Activated effector memory CD4-positive, alpha-beta T cell treated with Interleukin-2 at 50 U/mL for 16 hours (primary cell): ENCODE measurements at regions not wholly inside any gene's neighbourhood (a gene's known extent, or its start where the extent isn't known, plus 50 kb on each side); places are given as distances from the start of the nearest gene placed in this dataset.

Source experiments
- DNase-seq: peaks from one replicate; pipeline ENCODE4 v3.0.0-alpha.2; 2020

DNA sequence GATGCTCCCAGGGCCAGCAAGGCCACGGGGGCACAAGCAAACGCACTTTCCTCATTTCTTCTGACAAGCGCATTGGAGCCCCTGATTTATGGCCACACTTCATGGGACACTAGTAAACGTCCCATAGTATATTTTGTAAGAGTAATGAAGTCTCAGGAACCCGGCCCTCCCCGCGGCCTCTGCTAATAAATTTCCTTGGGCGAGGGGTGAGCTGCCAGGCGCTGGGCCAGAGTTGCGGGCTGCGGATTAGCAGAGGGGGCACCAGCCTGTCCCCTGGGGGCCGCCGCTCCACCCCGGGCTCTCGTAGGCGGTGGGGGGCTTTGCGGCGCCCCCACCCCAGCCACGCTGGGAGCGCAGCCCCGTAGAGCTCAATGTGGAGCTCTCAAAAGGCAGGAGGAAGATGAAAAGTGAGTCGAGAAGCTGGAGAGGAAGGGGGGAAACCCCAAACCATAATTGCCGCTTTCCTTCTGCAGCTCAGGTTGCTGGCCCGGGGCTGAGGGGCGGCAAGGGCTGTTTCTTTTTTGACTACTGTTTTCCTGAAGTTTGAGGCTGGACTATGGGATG lies 173.6 kb downstream of the CDC5L start:
- DNase-seq, result no peak

DNA sequence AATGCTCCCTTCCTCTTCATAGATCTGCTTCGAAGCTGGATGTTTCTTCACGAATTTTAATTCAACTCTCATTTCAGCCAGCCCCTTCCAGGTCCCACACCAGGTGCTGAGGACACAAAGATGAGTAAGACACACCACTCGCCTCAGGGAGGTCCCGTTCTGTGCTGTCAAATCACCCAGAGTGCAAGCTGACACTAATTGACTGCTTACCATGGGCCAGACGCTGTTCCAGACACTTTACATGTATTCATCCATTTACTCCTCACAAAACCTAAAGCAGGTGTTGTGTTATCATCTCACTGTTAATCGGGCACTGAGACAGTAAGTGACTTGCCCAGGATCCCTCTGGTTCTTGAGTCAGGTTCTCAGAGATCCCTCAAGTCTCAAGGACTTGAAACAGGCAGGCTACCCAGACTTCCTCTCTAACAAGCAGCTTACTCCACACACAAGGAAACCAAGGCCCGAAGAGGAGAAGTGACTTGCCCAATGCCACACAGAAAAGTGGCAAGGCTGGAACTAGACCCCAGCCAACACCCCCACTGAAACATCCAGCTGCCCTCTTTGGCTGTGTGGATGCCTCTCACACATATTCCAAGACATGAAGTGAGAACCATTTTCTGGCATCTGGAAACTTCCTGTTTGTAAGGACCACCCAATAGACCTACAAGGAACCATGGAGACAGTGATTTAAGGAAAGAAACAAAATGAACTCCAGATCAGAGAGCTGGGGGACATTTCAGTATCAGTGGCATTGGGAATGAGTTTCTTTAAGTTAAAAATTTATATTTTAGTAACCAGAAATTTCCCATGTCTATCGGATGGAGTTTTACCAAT lies 174.5 kb downstream of the CDC5L start:
- no peak for DNase-seq

DNA sequence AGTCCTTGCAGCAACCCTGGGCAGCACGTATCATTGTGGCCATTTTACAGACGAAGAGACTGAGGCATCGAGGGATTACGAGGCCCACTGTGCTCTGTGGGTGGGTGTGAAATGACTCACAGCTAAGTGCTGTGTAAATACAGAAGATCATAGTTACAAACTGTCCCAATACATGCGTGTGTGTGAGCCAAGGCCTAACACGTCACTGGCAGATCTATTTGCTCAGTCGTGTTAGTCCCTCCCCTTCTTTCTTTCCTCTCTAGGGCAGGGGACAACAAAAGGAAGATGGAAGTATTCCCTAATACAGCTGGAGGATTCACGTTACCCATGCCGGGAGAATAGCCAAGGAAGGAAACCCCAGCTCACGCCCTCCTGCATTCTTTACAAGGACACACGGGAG lies 175.9 kb downstream of the CDC5L start:
- DNase-seq, result no peak

DNA sequence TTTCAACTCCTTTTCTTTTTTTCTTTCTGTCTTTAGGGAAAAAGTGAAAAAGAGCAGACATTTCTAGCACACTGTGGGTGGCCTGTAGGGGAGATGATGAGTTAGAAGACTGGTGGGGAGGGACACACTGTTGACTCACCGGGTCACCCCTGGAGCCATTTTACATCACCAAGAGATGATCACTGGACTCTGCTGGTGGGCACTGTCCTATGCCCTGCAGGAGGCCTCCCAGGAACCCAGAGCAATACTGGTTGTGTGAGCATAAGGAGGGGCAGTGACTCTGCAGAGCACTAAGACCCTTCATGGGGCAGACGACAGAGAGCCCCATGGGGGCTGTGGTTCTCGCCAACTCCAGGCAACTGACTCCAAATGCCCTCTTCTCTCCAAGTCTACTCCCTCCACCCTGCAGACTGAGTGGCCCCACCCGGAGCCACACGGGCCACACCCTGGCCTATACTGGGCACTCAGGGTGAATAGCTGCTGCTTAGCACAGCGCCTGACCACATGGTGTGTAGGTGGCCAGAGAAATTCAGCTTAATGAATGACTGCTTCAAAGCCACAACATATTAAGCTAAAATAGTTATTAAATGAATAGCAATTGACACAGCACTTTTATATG lies 177.5 kb downstream of the CDC5L start:
- no peak for DNase-seq

DNA sequence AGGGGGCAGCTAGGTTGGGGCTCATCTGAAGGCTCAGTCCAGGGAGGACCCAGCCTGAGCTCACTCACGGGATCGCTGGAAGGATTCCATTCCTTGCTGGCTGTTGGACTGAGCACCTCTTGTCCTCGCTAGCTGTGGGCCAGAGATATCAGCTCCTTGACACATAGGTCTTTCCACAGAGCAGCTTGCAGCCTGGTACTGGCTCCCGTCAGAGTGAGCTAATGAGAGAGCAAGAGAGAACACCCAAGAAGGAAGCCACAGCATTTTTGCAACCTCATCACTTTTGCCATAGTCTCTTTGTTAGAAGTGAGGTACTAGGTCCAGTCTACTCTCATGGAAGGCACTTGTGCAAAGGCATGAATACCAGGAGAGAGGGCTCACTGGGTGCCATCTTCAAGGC lies 179.9 kb downstream of the CDC5L start:
- DNase-seq, result no peak

DNA sequence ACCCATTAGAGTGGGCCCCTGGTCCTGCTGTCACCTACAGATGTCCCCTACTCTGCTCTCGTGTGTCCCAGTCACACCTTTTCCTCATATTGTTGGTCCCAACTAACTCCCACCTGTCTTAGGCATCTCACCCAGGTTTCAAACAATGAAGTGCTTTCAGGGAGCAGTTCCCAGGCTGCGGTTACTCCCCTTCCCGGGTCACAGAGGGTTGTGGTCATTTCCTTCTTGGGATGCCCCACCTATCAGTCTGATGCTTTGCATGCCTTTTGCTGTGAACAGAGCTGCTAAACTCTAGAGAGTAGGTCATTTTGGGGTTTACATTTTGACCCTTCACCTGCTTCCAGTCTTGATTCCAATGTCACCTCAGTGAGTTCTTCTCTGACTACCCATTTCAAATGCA lies 181.6 kb downstream of the CDC5L start:
- no peak for DNase-seq

DNA sequence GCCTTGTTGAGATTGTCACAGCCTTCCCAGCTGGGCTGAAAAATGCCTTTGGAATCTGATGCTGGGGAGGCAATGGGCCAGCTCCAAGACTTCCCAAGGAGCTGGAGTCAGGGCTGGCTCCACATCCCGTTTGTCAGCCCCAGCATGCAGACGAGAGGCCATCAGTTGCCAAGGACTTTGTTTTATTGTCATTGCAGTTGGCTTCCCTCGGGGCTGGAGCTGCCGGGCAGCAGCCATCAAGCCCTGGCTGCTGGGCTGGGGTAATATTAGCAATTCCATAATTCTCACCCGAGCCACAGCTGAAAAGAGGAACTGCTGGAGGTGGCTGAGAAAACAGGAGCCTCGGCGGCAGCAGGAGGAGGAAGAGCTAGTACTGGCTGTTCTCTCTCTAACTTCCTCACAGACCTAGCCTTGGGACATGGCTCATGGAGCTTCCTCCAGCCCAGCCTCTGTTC lies 182.5 kb downstream of the CDC5L start:
- no peak for DNase-seq

DNA sequence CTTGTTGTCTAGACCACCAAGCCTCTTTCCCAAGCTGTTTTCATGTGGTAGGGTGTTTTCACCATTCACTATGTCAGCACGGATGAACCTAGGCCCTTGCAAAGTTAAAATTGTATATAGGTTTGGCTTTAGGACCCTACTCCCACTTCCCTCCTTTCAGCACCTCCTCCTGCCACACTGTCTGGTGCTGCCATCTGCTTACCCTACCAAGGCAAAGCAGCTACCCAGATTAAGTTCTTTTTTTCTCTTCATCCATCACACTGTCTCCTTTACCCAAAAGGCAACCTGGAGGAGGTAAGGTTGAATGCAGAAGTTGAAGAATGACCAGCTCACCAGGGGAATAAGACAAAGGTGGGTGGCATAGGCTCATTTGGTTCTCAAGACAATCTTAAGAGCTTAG lies 184.0 kb downstream of the CDC5L start:
- no peak for DNase-seq

DNA sequence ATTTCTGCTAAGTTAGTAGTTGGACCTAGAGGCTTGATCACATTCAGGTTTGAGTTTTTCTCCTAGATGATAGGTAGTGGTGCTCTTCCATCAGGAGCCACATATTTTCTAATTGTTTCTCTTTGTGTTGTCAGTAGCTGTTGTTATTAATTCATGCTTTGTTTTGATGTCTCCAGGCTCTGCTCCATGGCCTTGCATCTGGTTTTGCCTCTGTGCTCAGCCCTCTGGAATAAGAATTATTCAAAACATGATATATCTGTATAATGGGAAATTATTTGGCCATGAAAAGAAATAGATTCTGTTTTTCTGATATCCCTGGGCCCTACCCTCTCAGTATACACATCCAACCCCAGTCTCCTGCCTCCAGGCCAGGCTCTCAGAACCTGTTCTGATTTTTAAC lies 184.8 kb downstream of the CDC5L start:
- DNase-seq, result no peak

DNA sequence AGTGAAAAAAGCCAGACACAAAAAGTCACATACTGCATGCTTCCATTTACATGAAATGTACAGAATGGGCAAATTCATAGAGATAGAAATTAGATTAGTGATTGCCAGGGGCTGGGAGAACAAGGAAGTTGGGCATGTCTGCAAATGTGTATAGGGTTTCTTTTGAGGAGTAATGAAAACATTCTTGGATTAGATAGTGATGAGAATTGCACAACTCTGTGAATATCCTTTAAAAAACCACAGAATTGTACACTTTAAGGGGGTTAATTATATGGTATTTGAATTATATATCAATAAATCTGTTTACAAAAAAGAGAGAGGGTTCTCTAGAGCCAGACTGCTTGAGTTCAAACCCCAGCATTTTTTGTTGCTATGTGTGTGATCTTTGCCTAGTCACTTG lies 188.1 kb downstream of the CDC5L start:
- no peak for DNase-seq

DNA sequence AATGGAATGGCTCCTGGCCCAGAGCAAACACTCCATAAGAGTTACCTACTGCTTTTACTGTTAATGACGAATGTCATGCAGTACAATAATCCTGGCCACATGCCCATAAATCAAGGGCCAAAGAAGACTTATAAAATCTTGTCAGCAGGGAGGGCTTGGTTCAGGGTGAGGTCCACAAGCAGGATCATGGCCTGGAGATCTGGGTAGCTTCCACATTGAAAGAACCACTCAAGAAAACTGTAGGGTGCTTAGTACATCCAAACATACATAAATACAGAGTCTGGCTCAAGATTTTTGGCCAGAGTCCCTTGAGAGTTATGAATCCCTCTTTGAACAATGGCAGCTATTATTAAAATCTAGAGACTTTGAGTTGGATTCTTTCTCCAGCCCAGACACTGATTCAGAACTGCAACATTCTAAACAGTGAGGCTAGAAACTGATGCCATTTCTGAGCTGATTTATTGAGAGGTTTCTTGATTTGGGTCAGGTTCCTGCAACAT lies 188.7 kb downstream of the CDC5L start:
- DNase-seq, result no peak

DNA sequence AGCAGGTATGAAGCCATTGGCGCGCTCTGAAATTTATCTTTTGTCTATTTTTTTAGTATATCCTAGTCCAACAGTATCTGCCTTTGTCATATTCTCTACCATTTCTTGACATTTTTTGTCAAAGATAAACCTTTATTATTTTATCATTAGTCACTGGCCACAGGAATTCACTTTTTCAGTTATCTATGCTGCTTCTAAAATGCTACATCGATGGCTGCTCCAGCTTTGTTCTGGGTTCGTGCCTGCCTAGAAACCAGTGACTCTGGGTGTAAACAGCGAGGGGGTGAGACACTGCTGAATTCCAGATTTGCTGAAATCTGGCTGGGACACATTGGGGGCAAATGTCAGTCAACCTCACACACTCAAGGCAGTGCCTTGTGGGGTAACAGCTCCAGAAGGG lies 193.4 kb downstream of the CDC5L start:
- no peak for DNase-seq

DNA sequence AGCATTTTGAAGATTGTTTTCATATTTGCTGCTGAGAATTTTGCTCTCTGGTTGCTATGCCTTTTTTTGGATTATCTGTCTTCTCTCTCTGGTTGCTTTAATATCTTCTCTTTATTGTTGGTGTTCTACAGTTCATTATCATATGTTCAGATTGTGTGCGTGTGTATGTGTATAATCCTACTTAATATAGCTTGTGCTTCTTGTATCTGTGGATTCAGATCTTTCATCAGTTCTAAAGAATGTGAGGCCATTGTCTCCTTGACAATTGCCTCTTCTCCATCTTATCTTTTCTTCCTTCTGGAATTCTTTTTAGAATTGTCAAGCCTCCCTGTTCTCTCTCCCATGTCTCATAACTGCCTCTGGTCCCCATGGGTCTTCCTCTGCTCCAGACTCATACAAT lies 195.4 kb downstream of the CDC5L start:
- no peak for DNase-seq

DNA sequence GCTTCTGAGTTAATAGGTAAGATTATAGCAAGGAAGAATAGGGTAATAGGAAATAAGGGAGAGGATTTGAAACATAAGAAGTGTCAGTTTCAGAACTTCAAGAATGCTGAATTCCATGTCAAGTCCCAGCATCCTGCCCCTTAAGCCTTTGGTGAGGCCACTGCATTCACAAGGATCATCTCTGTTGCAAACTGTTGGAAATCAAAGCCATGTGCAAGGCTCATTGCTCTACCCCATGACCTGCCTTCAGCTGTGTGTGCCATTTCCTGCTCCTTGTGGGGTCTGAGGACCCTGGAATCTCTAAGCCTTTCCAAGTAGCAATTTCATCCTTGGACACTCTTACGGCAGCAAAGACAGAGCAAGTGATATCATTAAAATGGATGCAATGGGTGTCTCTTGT lies 203.0 kb downstream of the CDC5L start:
- DNase-seq, result no peak

DNA sequence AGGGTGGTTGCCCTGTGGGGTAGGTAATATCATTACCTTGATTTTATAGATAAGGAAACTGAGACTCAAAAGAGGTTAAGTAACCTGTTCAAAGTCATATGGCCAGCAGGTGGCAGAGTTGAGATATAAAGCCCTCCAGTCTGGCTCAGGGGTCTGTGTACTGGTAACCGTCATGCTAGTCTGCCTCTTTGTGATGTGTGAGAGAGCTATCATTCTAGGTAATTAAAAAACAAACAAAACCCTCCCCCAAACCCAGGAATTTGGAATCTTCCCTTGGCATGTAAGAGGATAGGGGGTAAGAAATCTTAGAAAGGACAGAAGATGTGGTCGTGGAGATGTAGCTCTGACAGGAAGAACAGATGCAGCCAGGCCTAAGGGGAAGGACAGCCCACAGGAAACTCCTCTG lies 206.0 kb downstream of the CDC5L start:
- DNase-seq, result no peak

DNA sequence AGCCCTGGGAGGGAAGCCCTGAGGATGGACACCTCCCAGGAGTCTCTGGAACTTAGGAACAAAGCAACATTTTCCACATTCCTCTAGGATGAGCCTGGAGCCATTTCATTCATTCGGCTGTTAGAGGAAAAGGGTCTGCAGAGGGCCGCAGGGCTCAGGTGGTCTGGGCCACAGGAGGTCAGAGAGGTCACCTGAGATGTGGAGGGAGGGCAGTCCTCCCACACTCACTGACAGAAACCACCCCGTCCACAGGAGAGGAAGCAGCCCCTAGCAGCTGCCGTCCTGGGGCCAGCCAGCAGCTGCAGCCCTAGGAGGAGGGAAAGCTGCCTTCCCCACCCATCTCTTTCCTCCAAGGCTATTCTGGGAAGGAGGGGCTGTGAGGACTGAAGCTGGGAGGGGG lies 207.0 kb downstream of the CDC5L start:
- no peak for DNase-seq

DNA sequence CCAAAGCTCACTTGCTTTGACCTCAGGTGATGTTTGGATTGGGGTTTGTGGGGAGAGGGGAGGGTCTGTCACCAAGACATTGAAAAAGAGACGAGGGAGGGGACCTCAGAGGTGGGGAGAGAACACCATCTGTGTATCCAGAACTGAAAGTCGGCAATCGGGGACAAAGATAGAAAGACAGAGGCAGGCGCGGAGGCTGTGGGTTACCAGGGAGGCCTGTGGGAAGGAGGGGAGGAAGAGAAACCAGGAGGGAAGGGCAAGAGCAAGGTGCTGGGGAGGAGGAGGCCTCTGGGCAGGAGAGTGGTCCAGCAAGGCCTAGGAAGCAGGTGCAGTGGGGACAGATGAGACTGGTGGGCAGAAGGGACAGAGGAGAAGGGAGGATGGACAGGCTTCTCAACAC lies 211.2 kb downstream of the CDC5L start:
- DNase-seq, result no peak

DNA sequence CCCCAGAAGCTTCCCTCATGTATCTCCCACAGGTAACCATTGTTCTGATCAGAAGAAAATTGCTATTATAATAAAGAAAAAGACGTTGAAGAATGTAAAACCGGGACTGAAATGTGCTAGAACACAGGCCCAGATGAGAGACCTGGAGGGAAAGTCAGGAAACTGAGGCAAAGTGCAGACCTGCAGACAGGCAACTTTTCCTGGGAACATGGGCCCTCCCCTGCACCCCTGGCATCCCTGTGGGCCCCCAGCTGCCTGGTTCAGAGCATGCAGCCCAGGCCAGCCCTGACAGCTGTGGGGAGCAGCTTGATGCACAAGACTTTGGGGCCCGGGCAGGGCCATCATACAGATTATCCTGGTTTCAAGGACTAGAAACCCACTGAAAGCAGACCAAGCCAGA lies 212.2 kb downstream of the CDC5L start:
- no peak for DNase-seq

DNA sequence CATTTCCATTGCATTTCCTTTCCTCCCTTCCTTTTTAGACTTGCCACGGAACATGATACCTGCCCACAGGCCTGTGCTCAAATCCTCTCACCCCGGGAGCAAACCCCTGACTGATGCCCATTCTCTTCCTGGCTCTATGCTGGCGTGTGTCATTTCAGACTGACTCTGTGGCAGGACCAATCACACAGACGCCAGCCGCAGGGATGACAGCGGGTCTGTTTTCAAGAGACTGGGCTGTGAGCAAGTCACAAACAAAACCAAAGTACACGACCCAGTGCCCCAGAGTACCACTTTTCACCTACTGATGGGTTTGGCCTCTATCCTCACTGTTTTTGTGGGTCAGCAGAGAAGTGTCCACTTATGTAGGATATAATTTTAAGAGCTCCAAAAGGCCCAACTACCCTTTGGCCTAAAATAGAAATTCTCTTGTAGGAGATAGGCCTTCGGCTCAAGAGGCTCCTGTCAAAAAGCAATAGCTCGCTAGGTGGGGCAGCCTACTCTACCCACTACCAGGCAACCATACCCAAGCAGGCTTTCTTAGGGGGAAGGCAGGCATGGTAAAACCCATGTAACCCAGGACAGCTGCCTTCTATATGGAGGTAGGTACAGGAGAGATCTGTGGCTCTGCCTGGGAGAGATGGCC lies 215.7 kb downstream of the CDC5L start:
- DNase-seq, result no peak

DNA sequence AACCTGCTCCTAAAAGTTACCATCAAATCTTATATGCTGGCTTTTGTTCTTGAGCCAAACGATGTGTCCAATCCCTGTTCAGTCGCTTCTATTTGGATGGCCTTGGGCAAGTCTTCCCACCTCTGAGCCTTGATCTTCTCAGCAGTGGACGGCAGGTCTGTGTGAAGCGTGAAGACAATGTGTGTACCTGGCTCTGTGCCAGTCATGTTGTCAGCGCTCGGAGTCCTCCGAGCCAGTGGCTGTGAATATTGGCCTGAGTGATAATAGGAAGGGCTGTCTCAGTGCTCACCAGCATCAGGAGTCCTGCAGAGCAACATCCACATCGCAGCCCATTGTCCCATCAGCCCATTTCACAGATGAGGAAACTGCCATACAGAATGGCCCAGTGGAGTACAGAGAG lies 219.0 kb downstream of the CDC5L start:
- no peak for DNase-seq

DNA sequence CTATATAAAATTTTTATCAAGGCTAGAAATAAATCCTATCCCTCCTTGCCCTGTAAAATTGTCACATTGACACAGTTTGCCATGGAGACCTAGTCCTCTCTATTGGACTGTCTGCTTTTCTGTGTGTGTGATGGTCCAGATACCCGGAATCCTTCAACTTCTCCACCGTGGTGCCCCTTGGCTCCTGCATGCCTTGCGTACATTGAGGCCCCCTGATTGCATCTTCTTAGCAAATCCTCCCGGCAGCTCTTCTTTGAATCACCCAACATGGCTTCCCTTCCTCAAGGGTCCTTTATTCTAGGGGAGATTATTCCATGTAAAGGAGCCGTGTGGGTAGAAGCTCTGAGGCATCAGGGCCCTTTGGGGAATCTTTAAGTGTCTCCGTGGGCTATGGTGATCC lies 219.5 kb downstream of the CDC5L start:
- no peak for DNase-seq

DNA sequence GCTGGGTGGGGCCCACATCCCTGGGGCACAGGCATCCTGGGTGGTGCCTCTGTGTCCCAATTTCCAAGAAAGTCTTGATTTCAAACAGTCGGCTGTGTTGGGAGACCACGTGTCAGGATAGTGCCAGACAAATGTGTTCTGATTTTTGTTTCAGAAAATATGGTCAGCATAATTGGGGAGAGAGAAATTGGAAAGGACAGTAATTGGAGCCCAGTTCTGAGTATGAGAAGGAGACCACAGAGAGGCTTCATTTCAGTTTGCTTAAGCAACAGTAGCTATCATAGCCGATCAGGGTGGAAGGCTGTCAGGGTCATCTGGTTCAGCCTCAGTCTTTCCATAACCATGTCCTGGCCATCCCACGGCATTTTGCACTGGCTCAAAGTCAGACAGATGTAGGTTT lies 220.7 kb downstream of the CDC5L start:
- no peak for DNase-seq

DNA sequence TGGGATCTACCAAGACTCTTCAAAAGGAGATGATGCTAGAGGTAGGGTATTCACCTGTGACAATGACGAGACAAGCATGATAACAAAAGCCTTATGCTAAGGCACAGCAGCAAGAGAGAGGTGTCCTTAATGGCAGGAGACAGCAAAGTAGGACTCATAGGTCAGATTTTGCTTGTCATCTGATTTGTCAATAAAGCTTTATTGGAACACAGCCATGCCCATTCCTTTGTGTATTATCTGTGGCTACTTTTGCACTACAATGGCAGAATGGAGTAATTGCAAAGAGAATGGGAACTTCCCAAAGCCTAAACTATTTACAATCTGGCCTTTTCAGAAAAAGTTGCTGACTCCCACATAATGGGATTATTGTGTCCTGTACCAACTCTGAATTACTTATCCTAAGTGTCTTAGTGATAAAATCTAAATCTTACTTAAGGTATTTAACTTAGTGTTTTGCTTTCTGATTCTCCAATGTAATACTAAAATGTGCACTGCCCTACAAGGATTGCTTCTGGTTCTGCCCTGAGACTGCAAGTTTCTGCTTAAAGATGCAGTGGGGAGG lies 221.6 kb downstream of the CDC5L start:
- no peak for DNase-seq
